T-helper 17 cell (primary cell): ENCODE measurements at regions not wholly inside any gene's neighbourhood (a gene's known extent, or its start where the extent isn't known, plus 50 kb on each side); places are given as distances from the start of the nearest gene placed in this dataset.
"Not testable (repeated sequence)": the region's sequence is repeated elsewhere in the genome, so short reads cannot be mapped to it uniquely, and the experiment has no call there.

Experiments
- ATAC-seq: fragments of 150-1000 bp; cut with Tn5 transposase; 2 replicates; pipeline ENCODE4 v1.10.0; 2021; ENCODE audit warnings: mild to moderate bottlenecking, moderate library complexity
- DNase-seq, 3 donors: peaks; one replicate each; pipeline versions ENCODE4 v3.0.0 to v3.0.0-alpha.2; 2020 to 2021
- H3K9me3 ChIP-seq: one replicate; pipeline ENCODE4 v1.7.0; 2013; ENCODE audit warnings: low read length, mild to moderate bottlenecking; ENCODE audit not compliant: control insufficient read depth, poor library complexity, severe bottlenecking
- H3K27ac Mint-ChIP-seq: one replicate; pipeline ENCODE4 v1.8.0; 2022; ENCODE audit warnings: mild to moderate bottlenecking, moderate library complexity, mixed read lengths
- H3K27me3 Mint-ChIP-seq: one replicate; pipeline ENCODE4 v1.8.0; 2022; ENCODE audit warnings: mixed read lengths
- H3K36me3 Mint-ChIP-seq: one replicate; pipeline ENCODE4 v1.8.0; 2022; ENCODE audit warnings: low read depth, mixed read lengths
- H3K4me1 Mint-ChIP-seq: one replicate; pipeline ENCODE4 v1.8.0; 2022; ENCODE audit warnings: mild to moderate bottlenecking, mixed read lengths
- H3K4me3 Mint-ChIP-seq: one replicate; pipeline ENCODE4 v1.8.0; 2022; ENCODE audit warnings: mild to moderate bottlenecking, moderate library complexity, mixed read lengths

DNA sequence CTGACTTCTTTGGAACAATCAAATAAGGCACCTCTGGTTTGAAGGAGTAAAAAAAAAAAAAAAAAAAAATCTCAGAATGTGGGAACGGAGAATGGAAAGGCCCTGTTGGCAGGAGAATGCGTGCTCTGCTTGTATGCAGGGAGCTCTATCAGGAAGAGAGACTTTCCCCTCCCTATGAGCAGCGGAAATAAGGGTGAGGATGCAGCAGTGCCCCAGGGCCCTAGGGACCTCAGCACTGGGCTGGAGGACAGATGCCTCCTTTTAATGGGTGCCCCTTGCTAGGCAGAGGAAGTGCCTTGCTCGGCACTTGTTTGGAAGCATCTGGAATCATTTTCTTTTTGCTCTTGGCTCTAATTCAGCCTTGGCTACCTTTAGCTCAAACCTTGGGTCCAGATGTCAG lies 283.4 kb upstream of the NBPF12 start:
- not testable (repeated sequence) for H3K36me3 Mint-ChIP-seq, H3K27ac Mint-ChIP-seq, H3K9me3 ChIP-seq, DNase-seq, H3K4me3 Mint-ChIP-seq, H3K27me3 Mint-ChIP-seq, H3K4me1 Mint-ChIP-seq, ATAC-seq

DNA sequence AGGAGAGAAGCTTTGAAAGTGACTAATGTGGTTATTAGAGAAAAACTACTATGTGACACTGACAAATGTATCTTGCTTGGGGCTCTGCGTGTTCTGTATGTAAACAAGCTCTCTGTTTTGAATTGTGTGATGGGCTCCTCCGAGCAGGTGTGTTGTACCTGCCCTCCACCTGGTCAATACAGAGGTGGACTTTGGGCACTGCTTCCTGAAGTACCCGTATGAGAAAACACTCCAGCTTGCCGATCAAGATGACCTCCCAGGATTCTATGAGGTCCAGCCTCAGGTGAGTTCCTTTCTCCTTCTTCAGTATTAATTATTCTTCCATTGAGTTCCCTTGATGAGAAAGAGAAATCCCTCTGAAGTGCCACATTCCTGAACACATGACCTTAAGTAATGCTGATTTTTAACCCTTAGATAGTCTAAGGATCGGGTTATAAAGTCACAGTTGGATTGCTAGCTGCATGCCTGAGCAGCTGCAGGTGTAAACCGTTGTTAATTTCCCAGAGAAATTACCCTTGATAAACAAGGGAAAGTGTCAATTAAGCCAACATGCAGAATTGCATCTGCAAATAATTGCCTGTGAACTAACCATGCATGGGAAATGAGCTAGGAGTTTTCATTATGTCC lies 292.0 kb upstream of the NBPF12 start:
- ATAC-seq = not testable (repeated sequence)

DNA sequence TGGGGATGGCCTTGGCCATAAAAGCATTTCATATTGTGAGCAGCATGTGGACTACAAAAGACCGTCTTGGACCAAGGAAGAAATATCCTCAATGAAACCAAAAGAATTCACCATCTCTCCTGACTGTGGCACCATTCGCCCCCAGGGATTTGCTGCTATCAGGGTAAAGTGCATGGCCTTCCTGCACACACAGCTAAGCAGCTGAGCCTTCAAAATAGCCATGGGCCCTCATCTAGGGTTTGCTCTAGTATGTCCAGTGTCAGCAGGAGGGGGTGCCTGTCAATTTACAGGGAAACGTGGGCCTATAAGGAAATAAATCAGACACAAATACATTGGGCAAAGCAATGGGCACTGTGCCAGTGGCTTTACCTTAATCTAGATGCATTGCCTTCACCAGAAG lies 296.6 kb upstream of the NBPF12 start:
- H3K27ac Mint-ChIP-seq, DNase-seq, H3K36me3 Mint-ChIP-seq, H3K27me3 Mint-ChIP-seq, ATAC-seq, H3K4me1 Mint-ChIP-seq, H3K4me3 Mint-ChIP-seq, H3K9me3 ChIP-seq: not testable (repeated sequence)

More for the DNA sequence above, 292.0 kb upstream of the NBPF12 start:
- not testable (repeated sequence) for H3K27me3 Mint-ChIP-seq, H3K4me3 Mint-ChIP-seq, H3K27ac Mint-ChIP-seq, H3K9me3 ChIP-seq, DNase-seq, H3K4me1 Mint-ChIP-seq, H3K36me3 Mint-ChIP-seq

DNA sequence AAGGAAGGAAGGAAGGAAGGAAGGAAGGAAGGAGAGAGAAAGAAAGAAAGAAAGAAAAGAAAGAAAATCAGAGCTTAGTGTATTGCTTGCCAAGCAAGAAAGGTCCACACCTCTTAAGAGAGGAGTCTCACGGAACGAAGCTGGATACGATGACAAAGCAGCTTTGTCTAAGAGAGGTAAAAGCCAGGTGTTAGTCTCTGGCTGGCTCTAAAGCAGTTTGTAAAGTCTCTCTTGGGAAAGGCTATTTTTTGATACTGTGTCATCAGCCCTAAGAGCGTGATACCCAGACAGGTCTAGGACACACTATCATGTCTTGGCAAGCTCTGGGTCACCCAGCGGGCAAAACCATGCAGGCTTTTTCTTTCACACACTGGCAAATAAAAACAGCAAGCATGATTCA lies 297.5 kb upstream of the NBPF12 start:
- H3K9me3 ChIP-seq, H3K4me1 Mint-ChIP-seq, H3K27me3 Mint-ChIP-seq, ATAC-seq, DNase-seq, H3K36me3 Mint-ChIP-seq, H3K27ac Mint-ChIP-seq, H3K4me3 Mint-ChIP-seq: not testable (repeated sequence)

DNA sequence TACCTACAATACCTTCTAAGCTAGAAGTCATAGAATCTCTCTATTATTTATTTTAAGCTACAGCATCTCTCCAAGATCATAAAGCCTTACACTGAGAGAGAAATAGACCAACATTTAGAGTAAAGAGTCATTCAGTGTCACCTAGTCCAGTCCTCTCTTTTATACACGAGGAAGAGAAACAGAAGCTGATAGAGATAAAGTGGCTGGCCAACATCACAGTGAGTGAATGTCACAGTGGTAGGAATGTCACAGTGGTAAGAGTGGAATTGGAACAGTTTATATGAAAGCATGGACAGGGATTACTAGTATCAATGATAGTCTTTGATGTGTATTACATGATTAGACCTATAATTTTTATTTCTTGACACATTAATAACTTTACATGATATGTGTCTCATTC lies 307.8 kb upstream of the NBPF12 start:
- not testable (repeated sequence) for H3K27me3 Mint-ChIP-seq, H3K4me1 Mint-ChIP-seq, DNase-seq

DNA sequence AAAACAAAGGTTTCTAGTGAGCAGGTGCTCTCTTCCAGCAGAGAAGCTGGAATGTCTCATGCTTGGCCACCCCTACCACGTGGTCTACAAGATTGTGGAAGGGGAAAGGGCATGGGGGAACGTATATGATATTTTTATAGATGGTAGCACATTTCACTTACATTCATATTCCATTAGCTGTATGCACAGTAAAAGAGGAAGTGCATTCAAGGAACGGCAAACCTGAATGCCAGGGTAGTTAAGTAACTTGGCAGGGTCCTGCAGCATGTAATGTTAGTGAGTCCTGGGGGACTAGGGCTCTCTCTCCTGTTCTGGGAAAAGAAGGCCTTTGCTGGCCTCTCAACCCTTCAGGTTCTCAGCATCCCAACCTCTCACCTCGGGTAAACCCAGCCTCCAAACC lies 319.5 kb upstream of the NBPF12 start:
- not testable (repeated sequence) for H3K9me3 ChIP-seq, DNase-seq, ATAC-seq, H3K36me3 Mint-ChIP-seq, H3K4me3 Mint-ChIP-seq, H3K27me3 Mint-ChIP-seq, H3K4me1 Mint-ChIP-seq, H3K27ac Mint-ChIP-seq

More for the DNA sequence above, 307.8 kb upstream of the NBPF12 start:
- ATAC-seq, H3K4me3 Mint-ChIP-seq, H3K36me3 Mint-ChIP-seq, H3K9me3 ChIP-seq, H3K27ac Mint-ChIP-seq: not testable (repeated sequence)

DNA sequence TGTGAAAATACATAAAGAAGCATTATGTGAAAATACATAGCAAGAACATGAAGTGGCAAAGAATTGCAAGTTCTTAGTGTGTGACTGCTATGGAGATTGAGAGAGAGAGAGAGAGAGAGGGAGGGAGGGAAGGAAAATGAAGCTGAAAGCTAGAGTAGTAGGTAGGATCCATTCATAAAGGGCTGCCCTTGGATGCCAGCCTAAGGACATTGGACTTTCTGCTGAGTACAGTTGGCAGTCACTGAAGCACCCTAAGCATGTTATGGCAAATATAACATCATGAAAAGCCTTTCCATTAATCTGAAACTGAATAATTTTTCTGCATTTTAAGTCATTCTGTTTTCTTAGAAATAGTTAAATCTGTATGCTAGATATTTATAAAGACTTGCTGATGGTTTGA lies 333.4 kb upstream of the NBPF12 start:
- not testable (repeated sequence) for H3K36me3 Mint-ChIP-seq, H3K9me3 ChIP-seq, H3K4me3 Mint-ChIP-seq, ATAC-seq, DNase-seq, H3K27ac Mint-ChIP-seq, H3K27me3 Mint-ChIP-seq, H3K4me1 Mint-ChIP-seq

DNA sequence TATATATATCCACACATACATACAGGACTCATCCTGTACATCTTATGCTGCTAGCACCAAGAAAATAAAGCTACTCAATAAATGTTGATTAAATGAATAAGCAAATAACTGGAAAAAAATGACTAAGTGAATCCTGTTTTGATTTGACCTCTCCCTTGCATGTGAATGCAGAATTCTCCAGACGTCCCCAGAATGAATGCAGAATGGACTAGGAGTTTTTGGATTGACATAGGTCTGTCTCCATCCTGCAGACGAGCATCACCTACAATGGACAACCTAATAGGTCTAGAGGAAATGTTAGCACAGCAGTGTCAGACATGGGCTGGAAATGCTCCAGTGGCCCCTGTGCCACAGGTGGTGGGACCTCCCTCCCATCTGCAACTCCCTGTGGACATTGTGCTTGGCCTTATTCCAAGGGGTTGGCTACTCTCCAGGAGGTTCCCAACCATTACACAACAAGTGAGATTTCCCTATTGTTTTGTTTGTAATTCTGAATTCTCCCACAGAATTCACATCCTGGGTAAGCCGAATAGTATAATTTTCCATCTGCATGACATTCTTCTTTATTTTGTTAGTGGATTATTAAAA lies 337.3 kb upstream of the NBPF12 start:
- not testable (repeated sequence) for H3K4me3 Mint-ChIP-seq, H3K27ac Mint-ChIP-seq, H3K27me3 Mint-ChIP-seq, H3K4me1 Mint-ChIP-seq, H3K9me3 ChIP-seq, DNase-seq, ATAC-seq, H3K36me3 Mint-ChIP-seq

DNA sequence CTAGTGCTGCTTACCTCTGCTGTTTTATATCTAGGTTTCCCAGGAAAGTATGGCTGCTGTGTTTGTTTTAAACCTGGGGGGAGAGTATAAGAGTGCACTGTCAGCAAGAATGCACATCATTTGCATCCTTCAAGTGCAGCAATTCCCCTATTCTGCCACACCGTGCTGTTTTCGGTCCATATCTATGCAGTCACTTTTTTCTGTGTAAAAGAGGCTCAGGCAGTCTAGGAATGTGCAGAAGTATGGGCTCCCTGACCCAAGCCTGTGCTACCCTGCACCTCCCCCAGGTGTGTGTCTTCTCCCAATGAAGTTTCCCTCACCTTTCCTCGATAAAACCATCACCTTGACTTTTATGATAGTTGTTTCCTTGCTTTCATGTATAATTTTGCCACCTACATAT lies 338.2 kb upstream of the NBPF12 start:
- H3K27me3 Mint-ChIP-seq, H3K27ac Mint-ChIP-seq, DNase-seq, H3K36me3 Mint-ChIP-seq, H3K9me3 ChIP-seq, H3K4me3 Mint-ChIP-seq, ATAC-seq, H3K4me1 Mint-ChIP-seq: not testable (repeated sequence)

DNA sequence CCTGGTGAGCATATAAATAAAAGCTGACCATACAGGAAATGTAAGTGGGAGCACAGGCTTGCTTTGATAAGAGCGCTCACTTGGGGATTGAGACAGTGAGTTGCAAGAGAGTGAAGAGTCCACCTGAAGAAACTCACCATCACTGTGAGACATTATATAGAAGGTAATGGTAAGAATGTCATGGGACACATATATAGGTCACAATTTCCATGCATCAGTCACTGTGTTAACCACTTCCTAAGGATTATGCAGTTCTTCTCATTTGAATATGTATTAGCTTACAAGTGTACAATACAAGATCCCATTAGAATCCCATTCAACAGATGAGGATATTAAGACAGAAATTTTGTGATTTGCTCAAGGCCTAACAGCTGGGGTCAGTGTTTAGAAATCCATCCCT lies 352.4 kb upstream of the NOTCH2NLA start:
- not testable (repeated sequence) for H3K4me1 Mint-ChIP-seq, H3K9me3 ChIP-seq, H3K27ac Mint-ChIP-seq, DNase-seq, H3K36me3 Mint-ChIP-seq, H3K27me3 Mint-ChIP-seq, ATAC-seq, H3K4me3 Mint-ChIP-seq

DNA sequence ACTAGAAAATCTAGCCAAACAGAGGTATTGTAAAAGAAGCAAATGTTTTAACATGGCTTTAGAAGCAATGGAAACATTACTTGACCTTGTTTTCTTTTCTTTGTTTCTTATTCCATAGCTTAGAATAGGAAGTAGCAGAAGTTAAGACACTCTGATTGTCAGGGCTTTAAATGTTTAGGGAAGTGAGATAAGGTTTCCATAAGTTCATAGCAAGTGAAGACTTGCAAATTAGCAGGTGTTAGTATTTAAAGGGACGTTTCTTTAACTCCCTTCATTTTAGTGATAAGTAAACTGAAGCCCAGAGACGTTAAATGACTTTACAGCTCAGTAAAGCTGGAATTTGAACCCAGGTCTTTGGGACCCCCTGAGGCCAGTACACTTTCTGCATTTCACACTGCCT lies 338.7 kb upstream of the NOTCH2NLA start:
- H3K9me3 ChIP-seq, H3K4me3 Mint-ChIP-seq, H3K27me3 Mint-ChIP-seq: not testable (repeated sequence)

DNA sequence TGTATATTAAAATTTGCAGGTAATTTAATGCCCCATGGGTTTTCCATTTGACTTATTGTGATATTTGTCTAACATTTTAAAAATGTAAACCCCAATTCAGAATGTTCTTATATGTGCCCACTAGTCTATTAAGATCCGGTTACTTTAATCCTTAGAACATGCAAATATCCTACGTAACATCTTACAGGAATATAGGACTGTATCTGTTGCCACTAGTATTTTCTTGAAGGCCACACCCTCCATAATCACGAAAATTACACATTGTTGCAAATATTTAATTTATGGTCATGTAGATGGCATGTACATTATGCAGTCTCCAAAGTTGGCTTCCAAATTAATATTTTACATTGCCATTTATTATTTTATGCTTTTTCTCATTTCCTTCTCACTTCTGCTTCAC lies 329.2 kb upstream of the NOTCH2NLA start:
- not testable (repeated sequence) for ATAC-seq

More for the DNA sequence above, 338.7 kb upstream of the NOTCH2NLA start:
- not testable (repeated sequence) for H3K4me1 Mint-ChIP-seq, ATAC-seq, DNase-seq, H3K36me3 Mint-ChIP-seq, H3K27ac Mint-ChIP-seq

DNA sequence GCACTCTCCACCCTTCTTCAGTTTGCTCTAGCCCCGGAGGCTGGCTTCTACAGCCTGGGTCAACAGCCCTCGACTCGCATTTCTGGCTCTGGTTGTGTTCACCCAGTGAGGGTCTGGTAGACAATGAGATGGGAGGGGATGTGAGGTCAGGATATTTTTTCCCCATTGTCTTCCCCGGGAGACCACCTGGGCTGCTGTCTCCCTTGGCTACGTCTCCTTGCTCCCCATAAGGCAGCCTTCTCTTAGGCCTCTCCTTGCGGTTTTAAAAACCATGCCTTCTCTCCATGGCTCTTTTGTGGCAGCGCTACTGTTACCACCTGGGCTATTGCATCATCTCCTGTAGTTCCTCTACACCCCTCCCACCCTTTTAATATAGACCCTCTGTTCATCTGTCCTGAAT lies 327.6 kb upstream of the NOTCH2NLA start:
- not testable (repeated sequence) for H3K27ac Mint-ChIP-seq, H3K36me3 Mint-ChIP-seq, H3K27me3 Mint-ChIP-seq, DNase-seq, ATAC-seq, H3K4me3 Mint-ChIP-seq, H3K9me3 ChIP-seq, H3K4me1 Mint-ChIP-seq

More for the DNA sequence above, 329.2 kb upstream of the NOTCH2NLA start:
- H3K4me1 Mint-ChIP-seq, H3K27me3 Mint-ChIP-seq, H3K4me3 Mint-ChIP-seq, H3K9me3 ChIP-seq, DNase-seq, H3K36me3 Mint-ChIP-seq, H3K27ac Mint-ChIP-seq: not testable (repeated sequence)

DNA sequence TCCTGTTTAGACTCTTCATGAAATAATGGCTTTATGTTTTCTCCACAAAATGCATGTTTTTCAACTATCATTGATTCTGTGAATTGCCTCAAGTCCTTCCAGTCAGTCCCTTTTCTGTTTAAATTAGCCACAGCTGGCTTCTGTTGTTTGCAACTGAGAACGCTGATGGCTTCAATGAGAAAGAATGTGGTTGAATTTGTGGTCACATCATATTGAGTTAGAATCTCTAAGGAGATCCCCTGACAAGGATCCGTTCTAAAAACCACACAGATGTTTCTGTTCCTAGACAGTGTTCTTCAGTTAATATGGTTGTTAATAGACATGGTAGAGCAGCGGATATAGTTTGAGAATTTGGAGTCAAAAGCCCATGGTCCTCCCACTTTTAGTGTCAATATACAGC lies 323.6 kb upstream of the NOTCH2NLA start:
- H3K4me1 Mint-ChIP-seq, H3K9me3 ChIP-seq, ATAC-seq, DNase-seq, H3K27ac Mint-ChIP-seq, H3K4me3 Mint-ChIP-seq, H3K36me3 Mint-ChIP-seq, H3K27me3 Mint-ChIP-seq: not testable (repeated sequence)
